IPS DF 4.7 (cell line): ENCODE measurements at regions not wholly inside any gene's neighbourhood (a gene's known extent, or its start where the extent isn't known, plus 50 kb on each side); places are given as distances from the start of the nearest gene placed in this dataset.

Source experiments
- DNase-seq: peaks from one replicate; pipeline ENCODE4 v3.0.0-alpha.2; 2013; ENCODE audit warnings: low spot score; ENCODE audit errors: extremely low read depth

- DNase-seq, result no peak
These were observed 372.8 kb upstream of the MGMT start for GRCh38 chr10:129094233-129094632.

DNA sequence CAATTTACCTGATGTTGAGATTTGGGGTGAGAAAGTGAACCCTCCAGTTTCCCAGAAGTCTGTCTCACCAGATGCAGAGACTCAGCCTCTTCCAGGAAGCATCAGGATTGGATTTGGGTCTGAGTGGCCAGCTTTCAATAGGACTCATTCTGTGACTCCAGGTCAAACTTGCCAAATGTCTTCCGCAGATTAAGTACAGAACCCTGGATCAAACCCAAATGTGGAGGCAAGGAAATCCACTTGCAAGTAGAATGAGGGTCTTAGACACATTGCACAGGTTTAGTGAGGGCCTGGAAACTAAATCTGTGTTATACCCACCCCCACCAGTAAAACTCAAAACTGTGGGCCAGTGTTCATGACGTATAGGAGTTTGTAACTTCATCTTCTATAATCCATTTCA is 372.2 kb upstream of the MGMT start:
- no peak for DNase-seq

- no peak for DNase-seq
These were observed 371.4 kb upstream of the MGMT start for GRCh38 chr10:129095680-129096064.

- no peak for DNase-seq
These were observed 370.7 kb upstream of the MGMT start for GRCh38 chr10:129096065-129096984.

- DNase-seq, result no peak
These were observed 369.2 kb upstream of the MGMT start for GRCh38 chr10:129097776-129098330.

GRCh38 chr10:129098517-129098916 is 368.5 kb upstream of the MGMT start:
- no peak for DNase-seq

- no peak for DNase-seq
These were observed 367.6 kb upstream of the MGMT start for GRCh38 chr10:129099486-129099885.

- DNase-seq, result no peak
These were observed 367.0 kb upstream of the MGMT start for GRCh38 chr10:129099992-129100391.

DNA sequence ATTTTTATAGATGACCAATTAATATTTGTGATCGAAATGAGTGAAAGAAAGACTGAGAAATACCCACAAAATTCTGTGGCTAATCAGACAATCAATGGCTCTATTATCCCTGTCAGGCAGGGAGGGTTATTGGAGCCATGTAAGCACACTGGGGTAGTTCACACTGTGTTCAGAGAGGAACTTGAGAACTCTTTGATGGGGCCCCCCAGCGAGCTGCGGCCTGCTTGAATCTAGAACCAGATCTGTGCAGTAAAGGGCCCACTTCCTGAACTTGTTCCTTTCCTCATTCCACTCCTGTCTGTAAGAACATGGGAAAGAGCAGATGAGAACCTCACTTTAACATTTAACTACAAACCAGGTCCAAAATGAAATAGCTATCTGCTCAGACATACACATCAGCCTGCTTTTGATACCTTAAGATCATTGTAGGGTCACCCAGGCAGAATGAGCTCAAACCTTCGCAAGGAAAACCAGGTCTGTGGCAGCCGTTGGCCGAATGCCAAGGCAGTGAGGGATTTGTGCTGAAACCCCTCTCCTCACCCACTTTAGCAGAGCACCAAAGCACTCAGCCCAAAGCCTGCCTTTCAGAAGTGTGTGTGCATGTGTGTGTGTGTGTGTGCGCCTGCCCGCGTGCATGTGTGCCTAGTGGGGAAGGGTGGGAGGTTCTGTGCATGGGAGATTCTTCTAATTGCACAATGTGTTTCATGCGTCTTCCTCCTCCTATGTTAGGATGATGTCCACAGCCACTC is 365.6 kb upstream of the MGMT start:
- no peak for DNase-seq

DNA sequence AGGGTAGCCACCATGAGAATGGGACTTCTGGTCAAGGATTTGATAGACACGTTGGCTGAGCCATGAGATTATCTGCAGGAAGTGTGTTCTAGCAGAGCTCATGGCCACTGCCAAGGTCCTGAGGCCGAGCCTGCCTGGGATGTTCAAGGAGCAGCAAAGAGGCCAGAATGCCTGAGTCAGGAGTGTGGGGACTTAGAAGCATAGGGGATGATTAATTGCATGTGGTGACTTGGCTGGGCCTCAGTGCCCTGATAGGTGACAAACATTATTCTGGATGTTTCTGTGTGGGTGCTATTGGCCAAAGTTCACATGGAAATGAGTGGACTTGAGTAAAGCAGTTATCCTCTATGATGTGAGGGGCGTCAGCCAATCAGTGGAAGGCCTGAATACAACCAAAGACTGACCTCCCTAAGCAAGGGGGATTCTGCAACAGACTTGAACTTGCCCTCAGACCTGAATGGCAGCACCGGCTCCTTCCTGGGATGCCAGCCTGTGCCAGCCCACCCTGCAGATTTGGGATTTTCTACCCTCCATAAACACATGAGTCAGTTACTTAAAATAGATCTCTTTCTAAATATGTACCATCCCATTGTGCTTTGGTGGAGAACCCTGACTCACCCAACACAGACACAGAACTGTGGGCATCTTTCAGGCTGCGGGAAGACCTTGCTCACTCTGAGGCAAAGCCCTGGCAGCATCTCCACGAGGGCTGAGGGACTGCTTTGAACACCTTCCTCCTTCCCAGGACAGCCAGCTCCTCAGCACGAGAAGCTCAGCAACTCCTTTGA is 363.9 kb upstream of the MGMT start:
- DNase-seq, result no peak

GRCh38 chr10:129104266-129105045 is 362.6 kb upstream of the MGMT start:
- DNase-seq, result no peak

DNA sequence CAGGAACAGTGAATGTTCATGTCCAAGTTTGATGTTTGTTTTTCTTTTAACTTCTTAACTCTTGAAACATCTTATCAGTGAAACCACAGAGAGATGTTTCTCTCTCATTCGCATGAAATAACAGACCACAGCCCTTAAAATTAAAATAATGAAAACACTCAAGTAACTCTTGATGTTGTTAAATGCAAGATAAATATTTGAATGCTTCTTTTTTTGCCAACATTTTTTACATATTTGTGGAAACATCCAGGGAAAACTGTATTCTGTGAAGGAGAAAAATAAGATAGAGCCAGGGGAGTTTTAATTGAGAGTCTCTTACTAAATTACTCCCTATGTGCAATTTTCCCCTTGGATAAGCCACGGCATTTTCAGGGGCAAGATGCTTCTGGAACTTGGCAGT is 361.8 kb upstream of the MGMT start:
- DNase-seq, result no peak

GRCh38 chr10:129106314-129106713 is 360.7 kb upstream of the MGMT start:
- DNase-seq, result no peak

- DNase-seq, result no peak
These were observed 359.5 kb upstream of the MGMT start for GRCh38 chr10:129107525-129107924.

DNA sequence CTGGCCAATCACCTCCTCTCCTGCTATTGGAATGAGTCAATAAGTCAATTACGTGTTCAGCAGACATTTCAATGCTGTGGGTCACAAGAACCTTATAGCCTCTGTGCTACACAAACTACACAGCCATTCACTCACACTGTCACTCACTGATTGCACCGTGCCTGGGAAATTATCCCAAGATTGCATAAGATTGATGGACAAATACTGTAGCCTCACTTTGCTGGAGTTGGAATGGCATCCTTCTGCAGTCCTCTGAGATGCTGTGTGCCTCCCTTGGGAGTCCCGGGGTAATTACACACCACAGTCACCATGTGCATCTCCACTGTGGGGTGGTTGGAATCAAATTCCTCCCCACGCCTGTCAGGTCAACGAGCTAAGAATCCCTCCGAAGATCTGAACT is 358.7 kb upstream of the MGMT start:
- no peak for DNase-seq

GRCh38 chr10:129108994-129109393 is 358.0 kb upstream of the MGMT start:
- DNase-seq, result no peak

DNA sequence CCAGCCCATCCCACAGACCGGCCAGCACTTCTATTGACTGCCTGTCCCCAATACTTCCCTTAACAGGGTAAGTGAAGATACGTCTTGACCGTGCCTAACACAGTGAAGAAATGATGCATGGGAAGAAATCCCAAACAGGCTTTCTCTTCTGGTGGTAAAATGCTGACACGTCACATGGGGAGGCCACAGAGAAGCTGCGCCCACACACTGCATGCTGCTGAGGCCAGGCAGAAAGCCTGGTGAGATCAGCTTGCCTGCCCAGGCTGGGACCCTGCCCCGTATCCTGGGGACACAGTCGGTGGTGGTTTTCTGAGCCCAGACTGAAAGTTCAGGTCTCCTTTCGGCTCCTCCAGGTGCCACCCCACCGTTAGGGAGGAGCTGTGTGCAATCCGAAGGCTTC is 356.3 kb upstream of the MGMT start:
- no peak for DNase-seq

- no peak for DNase-seq
These were observed 355.1 kb upstream of the MGMT start for GRCh38 chr10:129111922-129112321.

- no peak for DNase-seq
These were observed 352.5 kb upstream of the MGMT start for GRCh38 chr10:129114588-129114987.

GRCh38 chr10:129116371-129116770 is 350.7 kb upstream of the MGMT start:
- DNase-seq, result no peak

- DNase-seq, result no peak
These were observed 346.6 kb upstream of the MGMT start for GRCh38 chr10:129120441-129120840.
